GM19468 (cell line): ENCODE measurements at regions not wholly inside any gene's neighbourhood (a gene's known extent, or its start where the extent isn't known, plus 50 kb on each side); places are given as distances from the start of the nearest gene placed in this dataset.

Source experiments
- ATAC-seq: cut with Tn5 transposase; IDR thresholded peaks from one replicate; pipeline ENCODE4 v1.9.1; 2021; ENCODE audit warnings: mild to moderate bottlenecking, moderate library complexity, moderate number of reproducible peaks; ENCODE audit not compliant: unreplicated experiment; ENCODE audit errors: extremely low read depth

- no peak for ATAC-seq
These were observed 495.7 kb upstream of the TPK1 start for GRCh38 chr7:145331522-145331921.

GRCh38 chr7:145331076-145331475 lies 495.2 kb upstream of the TPK1 start:
- ATAC-seq: no peak

GRCh38 chr7:145327646-145328045 lies 491.8 kb upstream of the TPK1 start:
- no peak for ATAC-seq

DNA sequence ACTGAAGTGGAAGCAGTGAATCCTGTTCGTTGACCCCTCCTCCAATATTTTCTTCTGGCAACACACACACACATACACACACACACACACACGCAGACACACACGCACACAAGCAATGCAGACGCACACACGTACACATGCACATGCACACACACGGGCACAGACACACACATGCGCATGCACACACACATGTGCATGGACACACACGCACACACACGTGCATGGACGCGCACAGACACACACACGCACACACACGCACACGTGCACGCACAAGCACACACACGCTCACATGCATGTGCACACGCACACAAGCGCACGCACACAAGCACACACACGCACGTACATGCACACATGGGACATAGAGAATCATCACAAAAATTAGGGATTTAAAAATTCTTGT lies 488.2 kb upstream of the TPK1 start:
- no peak for ATAC-seq

DNA sequence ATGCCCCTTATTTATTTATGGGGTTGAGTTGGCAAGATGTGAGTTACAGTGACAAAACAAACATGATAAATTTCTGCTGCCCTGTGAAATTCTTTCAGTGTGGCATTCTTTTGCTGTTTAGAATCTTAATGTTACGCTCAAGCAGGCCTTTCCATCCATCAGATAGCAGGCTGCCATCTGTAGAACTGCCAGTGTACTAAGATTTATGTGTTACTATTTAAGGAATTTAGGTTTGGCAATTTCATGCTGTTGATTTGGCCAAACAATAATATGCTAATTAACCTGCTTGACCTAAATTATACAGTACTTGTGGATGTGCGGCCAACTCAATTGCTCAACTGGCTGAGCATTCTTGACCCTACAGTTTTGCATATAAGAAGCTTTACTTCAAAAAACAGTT lies 477.7 kb upstream of the TPK1 start:
- ATAC-seq: no peak

GRCh38 chr7:145293754-145294153 lies 457.9 kb upstream of the TPK1 start:
- ATAC-seq: no peak

GRCh38 chr7:145293228-145293701 lies 457.4 kb upstream of the TPK1 start:
- no peak for ATAC-seq

DNA sequence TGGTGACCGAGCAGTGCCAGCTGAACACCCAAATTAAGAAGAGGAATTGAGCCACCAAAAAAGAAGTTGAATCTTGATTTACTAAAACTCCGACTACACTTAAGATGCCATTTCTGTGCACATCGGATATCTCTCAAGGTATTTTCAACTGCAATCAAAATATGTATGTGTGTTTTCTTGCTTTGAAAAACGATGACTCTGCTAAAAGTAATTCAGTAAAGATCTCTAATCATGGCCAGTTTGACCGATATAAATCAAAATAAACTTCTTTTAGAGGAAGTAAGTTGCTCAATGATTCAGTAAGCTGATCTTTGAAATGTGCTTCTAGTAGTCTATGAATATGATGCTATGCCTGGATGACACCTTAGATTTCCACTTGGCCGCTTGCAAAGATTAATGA lies 453.5 kb upstream of the TPK1 start:
- ATAC-seq: no peak

DNA sequence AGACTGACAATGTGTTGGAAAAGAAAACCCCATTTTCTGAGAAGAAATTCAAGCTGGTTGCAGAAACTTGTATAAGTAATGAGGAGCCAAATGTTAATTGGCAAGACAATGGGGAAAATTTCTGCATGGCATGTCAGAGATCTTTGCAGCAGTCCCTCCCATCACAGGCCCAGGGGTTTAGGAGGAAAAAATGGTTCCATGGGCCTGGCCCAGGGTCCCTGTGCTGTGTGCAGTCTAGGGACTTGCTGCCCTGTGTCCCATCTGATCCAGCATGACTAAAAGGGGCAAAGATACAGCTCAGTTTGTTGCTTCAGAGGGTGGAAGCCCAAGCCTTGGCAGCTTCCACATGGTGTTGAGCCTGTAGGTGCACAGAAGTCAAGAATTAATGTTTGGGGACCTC lies 440.3 kb upstream of the TPK1 start:
- ATAC-seq: no peak

- ATAC-seq: no peak
These were observed 433.7 kb upstream of the TPK1 start for GRCh38 chr7:145269418-145270161.

DNA sequence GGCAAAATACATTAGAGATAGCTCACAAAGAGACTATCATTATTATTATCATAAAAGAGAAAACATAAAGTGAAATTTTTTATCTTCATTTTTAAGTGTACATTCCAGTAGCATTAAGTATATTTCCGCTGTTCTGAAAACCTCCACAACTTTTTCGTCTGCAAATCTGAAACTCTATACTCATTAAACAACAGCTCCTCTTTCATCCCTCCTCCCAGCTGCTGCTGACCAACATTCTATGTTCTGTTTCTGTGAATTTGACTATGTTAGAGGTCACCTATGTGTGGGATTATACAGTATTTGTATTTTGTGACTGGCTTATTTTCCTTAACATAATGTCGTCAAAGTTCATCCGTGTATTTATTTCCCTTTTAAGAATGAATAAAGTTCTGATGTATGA lies 429.3 kb upstream of the TPK1 start:
- ATAC-seq: no peak

GRCh38 chr7:145263886-145264285 lies 428.0 kb upstream of the TPK1 start:
- ATAC-seq: no peak

GRCh38 chr7:145252031-145252430 lies 416.2 kb upstream of the TPK1 start:
- ATAC-seq: no peak

DNA sequence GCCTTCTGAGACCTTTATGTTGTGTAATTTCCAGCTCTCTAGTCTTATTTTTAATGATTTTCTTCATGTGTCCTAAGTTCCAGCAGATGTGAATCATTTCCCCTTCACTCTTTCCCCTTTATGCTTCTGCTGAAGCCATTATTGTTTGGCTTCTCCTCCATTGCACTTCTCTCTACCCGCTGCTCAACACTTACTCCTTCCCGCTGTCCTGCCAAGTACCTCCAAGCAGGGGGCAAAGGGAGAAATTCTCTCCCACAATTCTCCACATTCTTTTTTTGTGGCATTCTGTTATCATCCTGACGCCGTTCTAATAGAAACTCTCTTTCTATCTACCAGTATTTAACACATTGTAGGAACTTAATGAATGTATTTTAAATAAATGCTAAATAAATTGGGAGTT lies 388.9 kb upstream of the TPK1 start:
- ATAC-seq: no peak

DNA sequence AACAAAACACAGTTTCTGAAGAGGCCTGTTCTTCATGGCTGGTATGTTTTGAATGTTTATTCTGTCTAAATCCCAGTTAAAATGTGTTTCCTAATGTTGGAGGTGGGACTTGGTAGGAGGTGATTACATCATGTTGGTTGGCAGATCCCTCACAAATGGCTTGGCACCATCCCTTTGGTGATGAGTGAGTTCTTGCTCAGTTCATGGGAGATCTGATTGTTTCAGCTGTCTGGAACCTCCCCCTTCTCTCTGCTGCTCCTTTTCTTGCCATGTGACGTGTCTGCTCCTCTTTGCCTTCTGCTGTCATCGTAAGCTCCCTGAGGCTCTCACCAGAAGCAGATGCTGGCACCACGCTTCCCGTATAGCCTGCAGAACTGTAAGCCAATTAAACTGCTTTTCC lies 383.6 kb upstream of the TPK1 start:
- no peak for ATAC-seq

- no peak for ATAC-seq
These were observed 381.0 kb upstream of the TPK1 start for GRCh38 chr7:145216866-145217265.

DNA sequence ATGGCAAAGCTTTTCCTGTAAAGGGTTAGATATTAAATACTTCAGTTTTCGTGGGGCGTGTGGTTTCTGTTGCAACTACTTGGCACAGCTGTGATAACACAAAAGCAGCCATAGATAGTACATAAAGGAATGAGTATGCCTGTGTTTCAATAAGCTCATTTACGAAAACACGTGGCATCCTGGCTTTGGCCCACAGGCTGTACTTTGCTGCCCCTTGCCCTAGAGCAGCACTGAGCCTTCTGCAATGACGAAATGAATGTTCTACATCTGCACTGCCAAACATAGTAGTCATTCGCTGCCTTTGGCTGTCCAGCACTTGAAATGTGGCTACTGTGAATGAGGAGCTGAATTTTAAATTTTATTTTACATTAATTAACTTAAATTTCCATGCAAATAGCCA lies 376.2 kb upstream of the TPK1 start:
- no peak for ATAC-seq

- ATAC-seq: no peak
These were observed 375.4 kb upstream of the TPK1 start for GRCh38 chr7:145211211-145211610.

GRCh38 chr7:145193951-145194350 lies 358.1 kb upstream of the TPK1 start:
- no peak for ATAC-seq

GRCh38 chr7:145184956-145185355 lies 349.1 kb upstream of the TPK1 start:
- no peak for ATAC-seq

DNA sequence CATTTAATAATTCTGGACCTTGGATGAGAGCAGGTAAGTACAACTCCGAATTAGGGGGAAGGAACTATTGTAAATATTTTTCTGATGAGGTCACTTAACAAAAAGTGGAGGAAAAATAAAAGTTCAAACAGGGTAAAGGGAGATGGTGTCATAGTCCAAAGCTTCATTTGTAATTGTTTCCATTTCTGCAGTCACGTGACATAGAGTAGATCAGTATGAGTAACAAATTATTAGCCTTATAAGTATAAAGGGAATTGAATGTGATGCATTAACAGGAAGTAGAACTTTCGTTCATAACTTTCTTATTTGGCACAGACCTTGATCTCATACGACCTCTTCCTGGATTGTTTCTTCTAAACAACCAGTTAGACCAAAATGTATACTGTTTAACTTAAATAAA lies 347.2 kb upstream of the TPK1 start:
- no peak for ATAC-seq

DNA sequence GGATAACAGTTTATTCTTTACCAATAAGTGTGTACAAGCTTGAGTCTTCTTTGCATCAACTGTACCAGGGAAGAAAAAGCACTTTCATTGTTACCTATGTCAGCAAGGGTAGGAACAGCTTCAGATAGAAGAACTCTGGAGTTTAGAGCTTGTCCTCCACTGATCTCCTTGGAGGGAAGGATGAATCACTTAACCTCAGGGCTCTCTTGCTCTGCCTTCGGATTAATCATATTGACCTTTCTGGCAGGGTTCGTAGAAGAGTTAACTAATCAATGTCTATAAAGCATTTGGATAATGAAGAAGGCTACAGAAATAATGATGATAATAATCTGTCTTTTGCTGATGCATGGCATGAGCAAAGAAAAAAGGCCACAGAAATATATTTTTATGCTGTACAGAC lies 339.5 kb upstream of the TPK1 start:
- ATAC-seq: no peak
